ENCODE measurements at regions not wholly inside any gene's neighbourhood (a gene's known extent, or its start where the extent isn't known, plus 50 kb on each side); places are given as distances from the start of the nearest gene placed in this dataset.

DNA sequence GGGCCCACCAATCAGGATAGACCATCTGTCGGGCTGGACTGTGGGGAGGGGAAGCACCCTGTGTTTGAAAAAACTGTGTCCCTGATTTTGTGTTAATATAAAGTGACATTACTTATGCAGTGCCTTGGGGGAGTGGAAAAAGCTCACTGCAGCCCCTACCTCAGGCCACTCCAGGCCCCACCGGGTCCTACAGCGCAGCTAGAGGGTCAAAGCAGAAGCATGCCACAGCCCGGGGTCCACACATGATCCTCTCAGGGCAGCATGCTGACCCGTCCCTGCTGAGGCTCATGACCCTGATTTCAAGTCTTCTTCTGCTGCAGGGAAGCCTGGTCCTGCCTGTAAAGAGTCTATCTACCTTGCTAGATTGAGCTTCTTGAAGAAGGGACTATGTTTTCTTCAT, 133.0 kb upstream of the PLCB4 start:
- DNase-seq (ENCODE audit: low read depth), result no peak
- TF ChIP-seq, protein P1, sequence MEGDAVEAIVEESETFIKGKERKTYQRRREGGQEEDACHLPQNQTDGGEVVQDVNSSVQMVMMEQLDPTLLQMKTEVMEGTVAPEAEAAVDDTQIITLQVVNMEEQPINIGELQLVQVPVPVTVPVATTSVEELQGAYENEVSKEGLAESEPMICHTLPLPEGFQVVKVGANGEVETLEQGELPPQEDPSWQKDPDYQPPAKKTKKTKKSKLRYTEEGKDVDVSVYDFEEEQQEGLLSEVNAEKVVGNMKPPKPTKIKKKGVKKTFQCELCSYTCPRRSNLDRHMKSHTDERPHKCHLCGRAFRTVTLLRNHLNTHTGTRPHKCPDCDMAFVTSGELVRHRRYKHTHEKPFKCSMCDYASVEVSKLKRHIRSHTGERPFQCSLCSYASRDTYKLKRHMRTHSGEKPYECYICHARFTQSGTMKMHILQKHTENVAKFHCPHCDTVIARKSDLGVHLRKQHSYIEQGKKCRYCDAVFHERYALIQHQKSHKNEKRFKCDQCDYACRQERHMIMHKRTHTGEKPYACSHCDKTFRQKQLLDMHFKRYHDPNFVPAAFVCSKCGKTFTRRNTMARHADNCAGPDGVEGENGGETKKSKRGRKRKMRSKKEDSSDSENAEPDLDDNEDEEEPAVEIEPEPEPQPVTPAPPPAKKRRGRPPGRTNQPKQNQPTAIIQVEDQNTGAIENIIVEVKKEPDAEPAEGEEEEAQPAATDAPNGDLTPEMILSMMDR (conservative IDR thresholded peaks at IDR 0.05; ENCODE audit: control insufficient read depth, insufficient read depth, low read depth, low read length), result no peak
- no peak overlapping the region for H3K4me3 ChIP-seq (ENCODE audit: control insufficient read depth, low read depth, low read length)

DNA sequence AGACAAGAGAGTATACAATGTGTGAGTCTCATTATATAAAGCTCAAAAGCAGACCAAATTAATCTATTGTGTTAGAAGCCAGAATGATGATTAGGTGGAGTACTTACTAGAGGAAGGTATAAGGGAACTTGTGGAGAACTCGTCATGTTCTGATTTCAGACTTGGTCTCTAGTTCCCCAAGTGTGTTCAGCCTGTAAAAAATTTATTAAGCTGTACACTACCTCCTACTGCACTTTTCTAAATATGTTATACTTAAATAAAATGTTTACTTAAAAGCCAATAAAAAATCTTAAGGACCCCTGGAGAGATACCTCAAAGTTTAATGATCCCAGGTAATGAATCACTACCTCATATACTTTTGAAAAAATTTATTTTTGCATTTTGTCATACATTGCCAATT, 130.4 kb upstream of the PLCB4 start:
- TF ChIP-seq, protein P1 (conservative IDR thresholded peaks at IDR 0.05; ENCODE audit: control insufficient read depth, insufficient read depth, low read depth, low read length), result no peak
- no peak overlapping the region for H3K4me3 ChIP-seq (ENCODE audit: control insufficient read depth, low read depth, low read length)
- DNase-seq (ENCODE audit: low read depth), result no peak

DNA sequence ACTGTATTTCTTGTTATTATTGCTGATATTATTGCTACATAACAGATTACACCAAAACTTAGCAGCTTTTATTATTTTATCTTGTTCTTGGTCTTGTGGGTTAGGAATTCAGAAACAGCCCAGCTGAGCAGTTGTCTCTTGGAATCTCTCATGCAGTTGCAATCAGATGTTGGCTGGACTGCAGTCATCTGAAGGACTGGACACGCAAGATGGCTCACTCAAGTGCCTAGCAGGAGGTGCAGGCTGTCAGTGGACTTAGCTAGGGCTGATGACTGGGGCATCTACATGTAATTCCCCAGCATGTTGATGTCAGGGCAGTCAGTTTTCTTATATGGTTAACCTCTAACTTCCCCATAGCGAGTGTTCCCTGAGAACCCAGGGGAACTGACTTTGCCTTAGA, 128.6 kb upstream of the PLCB4 start:
- TF ChIP-seq, protein P1 (conservative IDR thresholded peaks at IDR 0.05; ENCODE audit: control insufficient read depth, insufficient read depth, low read depth, low read length), result no peak
- no peak overlapping the region for H3K4me3 ChIP-seq (ENCODE audit: control insufficient read depth, low read depth, low read length)
- DNase-seq (ENCODE audit: low read depth), result no peak

DNA sequence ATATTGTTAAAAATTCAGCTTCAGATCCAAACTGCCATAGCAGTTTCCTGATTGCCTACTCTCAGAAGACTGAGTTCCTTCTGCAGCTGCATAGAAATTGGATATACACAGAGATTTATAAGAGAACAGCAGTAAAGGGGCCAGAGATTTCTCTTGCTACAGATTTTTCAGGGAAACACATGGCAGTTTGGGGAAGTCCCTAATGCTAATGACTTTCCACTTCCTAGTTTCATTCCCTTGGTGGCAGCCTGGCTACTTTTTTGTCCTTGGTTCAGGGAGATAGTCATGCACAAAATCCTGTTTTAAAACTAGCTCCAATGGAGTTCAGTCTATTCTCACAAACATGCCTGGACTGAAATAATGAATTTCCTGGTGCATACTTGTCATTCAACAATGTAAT, 125.3 kb upstream of the PLCB4 start:
- H3K4me3 ChIP-seq (ENCODE audit: control insufficient read depth, low read depth, low read length), result no peak overlapping the region
- TF ChIP-seq, protein P1 (conservative IDR thresholded peaks at IDR 0.05; ENCODE audit: control insufficient read depth, insufficient read depth, low read depth, low read length), result no peak
- DNase-seq (ENCODE audit: low read depth), result no peak

DNA sequence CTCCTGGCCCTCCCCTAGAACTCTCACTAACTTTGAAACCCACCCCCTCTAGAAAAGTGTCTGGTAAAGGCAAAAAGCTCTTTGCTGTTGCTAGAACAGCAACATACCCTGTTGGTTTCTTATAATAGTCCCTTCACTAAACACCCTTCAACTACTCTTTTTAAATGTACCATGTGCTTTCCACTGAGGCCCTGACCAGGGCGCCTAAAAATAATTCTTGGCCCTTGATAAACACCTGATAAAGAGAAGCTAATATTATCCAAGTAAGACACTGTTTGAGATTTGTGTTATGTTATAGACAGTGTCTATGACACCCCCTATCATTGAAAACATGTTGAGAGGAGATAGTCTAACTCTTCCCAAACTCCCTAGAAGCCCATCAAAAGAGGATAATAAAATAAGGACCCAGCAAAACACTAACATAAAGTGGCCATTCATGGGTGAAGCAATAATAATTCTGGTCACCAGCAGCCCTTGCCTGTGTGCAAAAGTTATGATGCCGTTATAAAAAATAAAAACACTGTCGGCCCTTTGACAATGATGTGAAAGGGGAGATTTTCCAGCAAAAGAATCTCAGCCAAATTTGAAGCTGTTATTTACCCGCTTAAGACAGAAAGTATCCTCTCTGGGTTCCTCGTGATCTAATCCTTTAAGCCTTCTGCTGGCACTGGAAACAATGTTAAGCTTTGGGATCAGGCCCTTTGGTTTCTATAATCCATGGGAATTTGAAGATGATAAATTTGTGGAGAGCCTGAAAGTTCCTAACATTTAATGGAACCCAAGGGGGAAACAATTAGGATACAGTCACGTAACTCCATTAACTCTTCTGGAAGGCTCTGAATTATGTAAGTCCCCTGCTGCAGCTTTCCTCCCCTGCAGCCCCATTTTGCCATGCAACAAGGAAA, 122.6 kb upstream of the PLCB4 start:
- TF ChIP-seq, protein P1 (conservative IDR thresholded peaks at IDR 0.05; ENCODE audit: control insufficient read depth, insufficient read depth, low read depth, low read length), result no peak
- no peak overlapping the region for H3K4me3 ChIP-seq (ENCODE audit: control insufficient read depth, low read depth, low read length)
- peak; percentile 12 for DNase-seq (ENCODE audit: low read depth)

DNA sequence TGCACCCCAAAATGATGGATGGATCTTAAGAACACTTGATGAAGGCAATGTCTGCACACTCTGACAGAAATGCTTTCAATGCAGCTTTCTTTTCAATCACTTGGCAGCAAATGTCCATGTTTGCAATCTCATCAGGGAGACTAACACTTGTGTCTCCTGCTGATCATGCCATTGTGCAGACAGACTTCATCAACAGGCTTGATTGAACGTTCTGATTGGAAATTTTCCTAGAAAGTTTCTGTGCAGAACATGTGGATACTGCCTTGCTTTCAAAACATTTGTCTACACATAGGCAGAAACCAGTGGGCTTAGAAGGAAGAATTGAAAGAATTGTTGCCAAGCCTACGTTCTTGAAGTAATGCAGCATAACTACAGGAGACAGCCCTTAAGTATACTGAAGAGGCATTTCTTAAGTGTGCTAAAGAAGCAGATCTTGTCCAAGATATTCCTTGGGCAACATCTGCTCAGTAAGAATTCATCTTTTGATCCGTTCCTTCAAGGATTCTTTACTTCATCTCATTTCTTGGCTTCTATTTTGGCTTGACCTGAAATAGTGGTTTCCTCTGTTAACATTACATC, 120.4 kb upstream of the PLCB4 start:
- DNase-seq (ENCODE audit: low read depth), result no peak
- TF ChIP-seq, protein P1 (conservative IDR thresholded peaks at IDR 0.05; ENCODE audit: control insufficient read depth, insufficient read depth, low read depth, low read length), result no peak
- H3K4me3 ChIP-seq (ENCODE audit: control insufficient read depth, low read depth, low read length), result no peak overlapping the region
